Activated B cell treated with CpG ODN at 0.5 μM for 24 hours (primary cell): ENCODE measurements at regions not wholly inside any gene's neighbourhood (a gene's known extent, or its start where the extent isn't known, plus 50 kb on each side); places are given as distances from the start of the nearest gene placed in this dataset.

Source experiments
- ATAC-seq: fragments of 200-7000 bp; cut with Tn5 transposase; one replicate; pipeline ENCODE4 v1.10.0; 2021; ENCODE audit warnings: low read depth, mild to moderate bottlenecking, moderate library complexity
- CTCF ChIA-PET: fragments of 350-600 bp; sonication (Branson Sonifier 250); formaldehyde crosslinking; loops from one replicate; lab custom pipeline; 2021; ENCODE audit warnings: antibody characterized with exemption; lab: Charles Lee
- POLR2A ChIA-PET: fragments of 350-600 bp; sonication (Branson Sonifier 250); formaldehyde crosslinking; loops from one replicate; lab custom pipeline; 2021; ENCODE audit warnings: antibody characterized with exemption; lab: Charles Lee
- DNase-seq: peaks from one replicate; pipeline ENCODE4 v3.0.0; 2022
- H3K27ac Mint-ChIP-seq: one replicate; pipeline ENCODE4 v1.8.0; 2020; ENCODE audit warnings: mixed read lengths
- H3K27me3 Mint-ChIP-seq: one replicate; pipeline ENCODE4 v1.8.0; 2021; ENCODE audit warnings: mixed read lengths
- H3K36me3 Mint-ChIP-seq: one replicate; pipeline ENCODE4 v1.8.0; 2021; ENCODE audit warnings: low read depth, mixed read lengths
- H3K4me1 Mint-ChIP-seq: one replicate; pipeline ENCODE4 v1.8.0; 2021; ENCODE audit warnings: mixed read lengths
- H3K4me3 Mint-ChIP-seq: one replicate; pipeline ENCODE4 v1.8.0; 2020; ENCODE audit warnings: mild to moderate bottlenecking, mixed read lengths
- H3K9me3 Mint-ChIP-seq: one replicate; pipeline ENCODE4 v1.8.0; 2020; ENCODE audit warnings: mixed read lengths
- CTCF ChIP-seq: fragments of 200-600 bp; IDR thresholded peaks from one replicate; pipeline ENCODE4 v1.8.0; 2022; ENCODE audit warnings: antibody characterized with exemption, mild to moderate bottlenecking
- intact Hi-C: fragments of 100-400 bp; cut with micrococcal nuclease; formaldehyde crosslinking; loops from one replicate; pipeline ENCODE4 v1.15.1; 2024

- no peak overlapping the region for H3K4me3 Mint-ChIP-seq
- no peak for ATAC-seq
- H3K36me3 Mint-ChIP-seq: no peaks in the 10 kb centered on the region
- intact Hi-C loops: no loop called here
- DNase-seq: no peak
- no peak for TF ChIP-seq CTCF
- H3K27me3 Mint-ChIP-seq: peaks cover 10% of the 10 kb centered on the region
- ChIA-PET POLR2A (no interaction called here), CTCF (no interaction called here)
- no peak overlapping the region for H3K27ac Mint-ChIP-seq
- H3K9me3 Mint-ChIP-seq: no peaks in the 10 kb centered on the region
- no peaks in the 10 kb centered on the region for H3K4me1 Mint-ChIP-seq
These were observed 170.3 kb upstream of the HNRNPA3 start for GRCh38 chr2:177042311-177042710.

GRCh38 chr2:177044671-177045070, 167.9 kb upstream of the HNRNPA3 start:
- no peaks in the 10 kb centered on the region for H3K36me3 Mint-ChIP-seq
- peaks cover 3% of the 10 kb centered on the region for H3K27me3 Mint-ChIP-seq
- POLR2A ChIA-PET: no interaction called here
- no peak overlapping the region for H3K27ac Mint-ChIP-seq
- H3K9me3 Mint-ChIP-seq: peaks cover 2% of the 10 kb centered on the region
- intact Hi-C loops: no loop called here
- H3K4me1 Mint-ChIP-seq: no peaks in the 10 kb centered on the region
- CTCF ChIA-PET: no interaction called here
- no peak for ATAC-seq
- no peak for TF ChIP-seq CTCF
- H3K4me3 Mint-ChIP-seq: no peak overlapping the region
- DNase-seq: no peak

DNA sequence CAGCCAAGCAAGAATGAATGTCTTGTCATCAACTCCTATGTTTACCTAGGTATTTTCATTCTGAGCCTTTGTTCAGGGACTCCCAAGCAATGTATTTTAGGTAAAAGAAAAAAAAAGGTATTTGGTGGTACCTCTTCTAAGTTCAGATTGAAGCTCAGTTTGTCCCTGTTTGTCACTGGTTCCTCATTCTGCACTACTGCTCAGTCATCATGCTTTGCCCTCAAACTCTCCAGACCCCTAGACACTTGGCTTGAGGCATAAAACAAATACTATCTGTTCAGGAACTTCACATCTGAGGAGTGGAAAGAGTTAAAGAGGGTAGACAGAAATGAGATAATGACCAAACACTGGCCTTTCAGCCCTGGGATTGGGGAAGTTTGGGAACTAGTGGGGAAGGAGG, 163.6 kb upstream of the HNRNPA3 start:
- TF ChIP-seq CTCF: no peak
- ATAC-seq: no peak
- Mint-ChIP-seq H3K27ac (no peak overlapping the region), H3K36me3 (no peaks in the 10 kb centered on the region), H3K4me3 (no peak overlapping the region), H3K9me3 (peaks cover 2% of the 10 kb centered on the region), H3K27me3 (peaks cover 5% of the 10 kb centered on the region), H3K4me1 (no peaks in the 10 kb centered on the region)
- CTCF ChIA-PET: no interaction called here
- intact Hi-C loops: no loop called here
- no peak for DNase-seq
- POLR2A ChIA-PET: no interaction called here

GRCh38 chr2:177051278-177051677, 161.3 kb upstream of the HNRNPA3 start:
- TF ChIP-seq CTCF: no peak
- Mint-ChIP-seq H3K36me3 (no peaks in the 10 kb centered on the region), H3K27me3 (peaks cover 5% of the 10 kb centered on the region), H3K4me1 (no peaks in the 10 kb centered on the region), H3K4me3 (no peak overlapping the region), H3K27ac (no peak overlapping the region), H3K9me3 (peaks cover 2% of the 10 kb centered on the region)
- intact Hi-C loops: no loop called here
- no peak for DNase-seq
- ATAC-seq: no peak
- CTCF ChIA-PET: no interaction called here
- POLR2A ChIA-PET: no interaction called here

DNA sequence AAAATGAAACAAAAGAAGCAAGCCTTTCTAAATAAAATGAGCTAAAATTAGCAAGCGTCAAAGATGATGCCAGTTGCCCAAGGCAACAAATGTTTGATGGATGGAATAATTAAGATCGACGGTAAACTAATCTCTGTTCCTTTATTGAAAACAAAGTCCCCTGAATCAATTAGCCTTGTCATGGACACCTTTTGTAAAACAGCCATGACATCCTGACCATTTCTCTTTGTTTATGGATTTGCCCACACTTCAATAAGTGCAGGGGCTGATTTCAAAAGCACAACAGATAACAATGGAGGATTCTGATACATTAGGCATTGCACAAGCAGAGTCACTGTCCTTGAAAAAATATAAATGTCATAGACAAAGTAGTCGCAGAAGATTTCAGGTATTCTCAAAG, 160.1 kb upstream of the HNRNPA3 start:
- no peaks in the 10 kb centered on the region for H3K4me1 Mint-ChIP-seq
- H3K27me3 Mint-ChIP-seq: peaks cover 2% of the 10 kb centered on the region
- no peak overlapping the region for H3K4me3 Mint-ChIP-seq
- ChIA-PET POLR2A (no interaction called here), CTCF (no interaction called here)
- no peak for DNase-seq
- H3K9me3 Mint-ChIP-seq: peaks cover 2% of the 10 kb centered on the region
- ATAC-seq: no peak
- TF ChIP-seq CTCF: no peak
- no peaks in the 10 kb centered on the region for H3K36me3 Mint-ChIP-seq
- H3K27ac Mint-ChIP-seq: no peak overlapping the region
- intact Hi-C loops: no loop called here
